Esophagus muscularis mucosa (tissue), 4 donors: ENCODE measurements at regions not wholly inside any gene's neighbourhood (a gene's known extent, or its start where the extent isn't known, plus 50 kb on each side); places are given as distances from the start of the nearest gene placed in this dataset.

Experiments used
- DNase-seq: peaks from one replicate; pipeline ENCODE4 v3.0.0-alpha.2; 2017; ENCODE audit errors: extremely low spot score
- H3K27ac ChIP-seq, 4 donors: fragments of 200-600 bp; sonication (generic); replicated peaks in 1 of 4; 1 replicate in 3 of 4; 2 replicates in 1 of 4; pipeline ENCODE4 v1.5.1; 2016 to 2019; ENCODE audit warnings: mild to moderate bottlenecking in 1 of 4
- H3K27me3 ChIP-seq, 4 donors: fragments of 200-600 bp; sonication (generic); one replicate each; pipeline versions ENCODE4 v1.5.1 to v1.6.0; 2016 to 2019
- H3K36me3 ChIP-seq, 4 donors: fragments of 200-600 bp; sonication (generic); one replicate each; pipeline ENCODE4 v1.5.1; 2016 to 2019
- H3K4me1 ChIP-seq, 4 donors: fragments of 200-600 bp; sonication (generic); one replicate each; pipeline ENCODE4 v1.5.1; 2016 to 2019
- H3K4me3 ChIP-seq, 4 donors: fragments of 200-600 bp; sonication (generic); 1 replicate in 2 of 4; 2 replicates in 2 of 4; pipeline ENCODE4 v1.5.1; 2016 to 2019; ENCODE audit warnings: mild to moderate bottlenecking in 4 of 4, moderate library complexity in 1 of 4
- H3K9me3 ChIP-seq, 4 donors: fragments of 200-600 bp; sonication (generic); 1 replicate in 3 of 4; 2 replicates in 1 of 4; pipeline ENCODE4 v1.5.1; 2016 to 2019
- CTCF ChIP-seq, 3 experiments: fragments of 200-600 bp in 2 of 3; fragments of 450-650 bp in 1 of 3; sonication (generic) in 2 of 3; IDR thresholded peaks; one replicate each; pipeline ENCODE4 v1.5.1; 2017 to 2019; ENCODE audit warnings: antibody characterized with exemption in 3 of 3, mild to moderate bottlenecking in 2 of 3, moderate library complexity in 1 of 3
- EP300 ChIP-seq: sonication (generic); formaldehyde crosslinking; IDR thresholded peaks from one replicate; pipeline ENCODE4 v1.6.1; 2017; ENCODE audit warnings: antibody characterized with exemption
- POLR2A ChIP-seq: fragments of 450-650 bp; IDR thresholded peaks from one replicate; pipeline ENCODE4 v1.6.1; 2017; ENCODE audit warnings: antibody characterized with exemption, moderate library complexity, mild to moderate bottlenecking, low read depth
- POLR2AphosphoS5 ChIP-seq, 2 donors: sonication (generic); formaldehyde crosslinking; IDR thresholded peaks; one replicate each; pipeline ENCODE4 v1.6.1; 2017; ENCODE audit warnings: antibody characterized with exemption in 2 of 2
- WGBS: methylation state at CpG from one replicate; pipeline ENCODE4 v1.1.5; 2018; 5-methylcytosine and 5-hydroxymethylcytosine counted together
- intact Hi-C: fragments of 100-400 bp; cut with DNase I; formaldehyde crosslinking; loops from one replicate; pipeline ENCODE4 v1.15.1; 2023

DNA sequence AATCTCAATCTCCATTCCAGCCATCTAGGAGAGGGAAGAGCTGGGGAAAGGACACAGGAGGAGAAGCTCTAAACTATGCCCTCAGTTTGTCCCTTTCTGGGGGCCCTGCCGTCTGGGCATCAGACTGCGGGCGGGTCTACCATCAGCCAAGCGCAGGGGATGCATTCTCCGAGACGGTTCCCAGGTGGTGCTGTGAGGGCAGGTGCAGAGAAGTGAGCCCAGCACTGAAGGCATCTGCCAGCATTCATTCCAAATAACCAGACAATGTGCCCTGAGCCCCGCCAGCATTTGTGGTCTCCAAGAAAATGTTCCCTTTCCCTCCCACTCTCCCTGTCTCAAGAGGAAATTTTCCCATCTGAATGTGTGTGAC is 265.7 kb downstream of the XXYLT1 start:
- Histone ChIP-seq H3K4me3 (no peak overlapping the region), H3K9me3 (no peaks in the 10 kb centered on the region), H3K4me1 (peaks cover 12 to 21% (median 20%) of the 10 kb centered on the region in 4 donors), H3K36me3 (no peaks in the 10 kb centered on the region), H3K27ac (no peak overlapping the region), H3K27me3 (peaks cover 0 to 8% (median 0%) of the 10 kb centered on the region in 4 donors)
- no peak for TF ChIP-seq POLR2A
- no peak for TF ChIP-seq POLR2AphosphoS5 (IDR thresholded peaks at IDR 0.05)
- TF ChIP-seq CTCF (IDR thresholded peaks at IDR 0.05) = no peak
- TF ChIP-seq EP300 = no peak
- 97% methylated on average over 7 of the region's 7 CpGs for WGBS
- DNase-seq = no peak
- intact Hi-C loops = no loop called here

DNA sequence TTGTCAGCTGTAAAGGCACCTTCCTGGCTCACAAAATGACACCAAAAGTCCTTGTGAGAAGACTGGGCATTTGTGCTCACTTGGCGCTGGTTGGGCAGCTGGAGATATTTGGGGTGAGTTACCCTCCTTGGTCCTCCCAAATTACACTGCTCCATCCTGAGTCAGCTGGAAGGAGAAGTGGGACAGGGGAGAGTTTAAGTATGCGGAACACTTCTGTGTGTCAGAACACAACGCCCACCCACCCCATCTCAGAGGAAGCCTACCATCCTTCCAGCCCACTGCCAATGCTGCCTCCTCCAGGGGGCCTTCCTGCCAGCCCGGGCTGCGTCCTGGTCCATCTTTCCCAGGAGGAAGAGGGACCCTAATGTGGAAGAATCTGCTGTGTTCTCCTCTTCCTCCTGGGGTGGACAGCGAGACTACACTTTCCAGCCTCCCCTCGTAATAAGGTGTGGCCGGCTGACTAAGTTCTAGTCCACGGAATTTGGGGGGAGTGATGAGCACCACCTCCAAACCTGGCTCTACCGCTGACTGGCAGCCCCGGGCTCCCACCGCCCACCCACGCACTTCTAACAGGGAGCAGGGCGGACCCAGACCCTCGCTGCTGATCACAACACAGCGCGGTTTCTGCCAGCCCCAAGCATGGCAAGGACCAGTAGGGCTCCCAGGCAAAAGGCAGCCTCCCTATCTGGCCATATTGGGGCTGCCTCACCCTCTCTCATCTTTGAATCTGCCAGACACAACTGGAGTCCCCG is 265.0 kb downstream of the XXYLT1 start:
- DNase-seq = no peak
- TF ChIP-seq EP300 (no peak), POLR2AphosphoS5 (IDR thresholded peaks at IDR 0.05) (no peak), POLR2A (no peak), CTCF (IDR thresholded peaks at IDR 0.05) (no peak)
- intact Hi-C loops = no loop called here
- 89% methylated on average over 18 of the region's 18 CpGs for WGBS
- Histone ChIP-seq H3K27me3 (peaks cover 0 to 8% (median 0%) of the 10 kb centered on the region in 4 donors), H3K4me3 (no peak overlapping the region), H3K9me3 (no peaks in the 10 kb centered on the region), H3K4me1 (peaks cover 12 to 21% (median 20%) of the 10 kb centered on the region in 4 donors), H3K36me3 (no peaks in the 10 kb centered on the region), H3K27ac (no peak overlapping the region)

DNA sequence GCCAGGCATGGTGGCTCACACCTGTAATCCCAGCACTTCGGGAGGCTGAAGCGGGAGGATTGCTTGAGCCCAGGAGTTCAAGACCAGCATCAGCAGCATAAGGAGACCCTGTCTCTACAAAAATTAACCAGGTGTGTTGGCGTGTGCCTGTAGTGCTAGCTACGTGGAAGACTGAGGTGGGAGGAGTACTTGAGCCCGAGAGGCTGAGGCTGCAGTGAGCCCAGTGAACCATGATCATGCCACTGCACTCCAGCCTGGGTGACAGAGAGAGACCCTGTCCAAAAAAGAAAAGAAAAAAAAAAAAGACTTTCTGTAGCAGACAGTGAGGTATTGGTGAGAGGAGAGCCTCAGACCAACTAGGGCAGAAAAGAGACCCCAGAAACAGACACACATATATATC is 263.8 kb downstream of the XXYLT1 start:
- no peak for TF ChIP-seq POLR2A
- no peak for TF ChIP-seq CTCF (IDR thresholded peaks at IDR 0.05)
- TF ChIP-seq EP300 = no peak
- no peak for TF ChIP-seq POLR2AphosphoS5 (IDR thresholded peaks at IDR 0.05)
- no peak for DNase-seq
- H3K27ac ChIP-seq = no peak overlapping the region
- H3K4me3 ChIP-seq = no peak overlapping the region
- intact Hi-C loops = no loop called here
- H3K27me3 ChIP-seq = peaks cover 0 to 8% (median 0%) of the 10 kb centered on the region in 4 donors
- 86% methylated on average over 5 of the region's 5 CpGs for WGBS
- H3K4me1 ChIP-seq = peaks cover 7 to 16% (median 15%) of the 10 kb centered on the region in 4 donors
- H3K9me3 ChIP-seq = no peaks in the 10 kb centered on the region
- H3K36me3 ChIP-seq = no peaks in the 10 kb centered on the region

GRCh38 chr3:195007766-195008165 is 263.2 kb downstream of the XXYLT1 start:
- H3K4me1 ChIP-seq = peaks cover 2 to 10% (median 9%) of the 10 kb centered on the region in 4 donors
- H3K27me3 ChIP-seq = peaks cover 0 to 8% (median 0%) of the 10 kb centered on the region in 4 donors
- WGBS = 71% methylated on average over 4 of the region's 4 CpGs
- intact Hi-C loops = no loop called here
- DNase-seq = no peak
- no peaks in the 10 kb centered on the region for H3K36me3 ChIP-seq
- H3K9me3 ChIP-seq = no peaks in the 10 kb centered on the region
- H3K27ac ChIP-seq = no peak overlapping the region
- H3K4me3 ChIP-seq = no peak overlapping the region
- TF ChIP-seq EP300 = no peak
- no peak for TF ChIP-seq CTCF (IDR thresholded peaks at IDR 0.05)
- no peak for TF ChIP-seq POLR2A
- no peak for TF ChIP-seq POLR2AphosphoS5 (IDR thresholded peaks at IDR 0.05)

DNA sequence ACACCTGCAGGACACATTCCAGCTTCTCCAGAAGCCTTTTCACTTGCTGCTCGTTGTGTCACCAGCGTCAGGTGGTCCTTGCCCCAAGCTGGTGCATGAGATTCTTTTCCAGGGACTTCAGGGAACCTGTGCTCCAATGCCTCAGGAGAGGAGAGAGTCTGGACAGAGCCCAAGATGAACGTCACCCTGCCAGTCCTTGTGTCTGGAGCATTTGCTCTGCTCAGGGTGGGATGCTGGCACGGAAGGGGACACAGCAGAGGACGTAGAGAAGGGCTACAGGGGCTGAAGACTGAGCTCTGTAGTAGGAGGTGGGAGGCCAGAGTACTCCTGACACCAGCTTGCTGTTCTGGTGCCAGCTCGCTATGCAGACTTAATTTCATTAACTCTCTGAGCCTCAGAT is 262.1 kb downstream of the XXYLT1 start:
- no peak for DNase-seq

More for the DNA sequence above, 262.1 kb downstream of the XXYLT1 start:
- WGBS = 83% methylated on average over 6 of the region's 6 CpGs
- intact Hi-C loops = no loop called here
- H3K36me3 ChIP-seq = no peaks in the 10 kb centered on the region
- no peak overlapping the region for H3K4me3 ChIP-seq
- TF ChIP-seq EP300 (no peak), POLR2A (no peak), POLR2AphosphoS5 (IDR thresholded peaks at IDR 0.05) (no peak), CTCF (IDR thresholded peaks at IDR 0.05) (no peak)
- H3K9me3 ChIP-seq = no peaks in the 10 kb centered on the region
- H3K27me3 ChIP-seq = peaks cover 0 to 8% (median 0%) of the 10 kb centered on the region in 4 donors
- H3K4me1 ChIP-seq = peaks cover 0 to 1% (median 0%) of the 10 kb centered on the region in 4 donors
- no peak overlapping the region for H3K27ac ChIP-seq
